HL-60 (cell line): ENCODE measurements at regions not wholly inside any gene's neighbourhood (a gene's known extent, or its start where the extent isn't known, plus 50 kb on each side); places are given as distances from the start of the nearest gene placed in this dataset.

ENCODE experiments used
- DNase-seq, 2 experiments: peaks; one replicate each; pipeline ENCODE4 v3.0.0-alpha.2; 2010 to 2020; ENCODE audit warnings: low read depth in 1 of 2, low spot score in 1 of 2
- H3K27ac ChIP-seq: fragments of 250-450 bp; sonication (Bioruptor Pico); replicated peaks from 2 replicates; pipeline ENCODE4 v1.5.1; 2020; ENCODE audit warnings: mild to moderate bottlenecking, moderate library complexity
- H3K27me3 ChIP-seq: fragments of 250-450 bp; sonication (Bioruptor Pico); 2 replicates; pipeline ENCODE4 v1.5.1; 2021; ENCODE audit warnings: mild to moderate bottlenecking, moderate library complexity; ENCODE audit not compliant: insufficient read depth, poor library complexity, severe bottlenecking
- H3K4me3 ChIP-seq: replicated peaks from 2 replicates; pipeline ENCODE4 v1.5.1; 2011; ENCODE audit warnings: mild to moderate bottlenecking, control low read depth, low read length; ENCODE audit not compliant: insufficient read depth
- GABPA ChIP-seq: IDR thresholded peaks from 2 replicates; pipeline ENCODE4 v1.6.1; 2012; ENCODE audit warnings: low read depth
- POLR2AphosphoS5 ChIP-seq: IDR thresholded peaks from 2 replicates; pipeline ENCODE4 v1.6.1; 2012; ENCODE audit warnings: low read depth
- SPI1 ChIP-seq: IDR thresholded peaks from 2 replicates; pipeline ENCODE4 v1.6.1; 2012; ENCODE audit warnings: low read depth, mild to moderate bottlenecking, borderline replicate concordance
- TF ChIP-seq, protein P1 (sequence below): IDR thresholded peaks from one replicate; pipeline ENCODE4 v1.5.1; 2011; ENCODE audit warnings: low read length, control low read depth, inconsistent platforms; ENCODE audit not compliant: insufficient read depth
- TF ChIP-seq, protein P2 (sequence below): IDR thresholded peaks from 2 replicates; pipeline ENCODE4 v1.6.1; 2012; ENCODE audit warnings: low read depth; ENCODE audit not compliant: insufficient replicate concordance

DNA sequence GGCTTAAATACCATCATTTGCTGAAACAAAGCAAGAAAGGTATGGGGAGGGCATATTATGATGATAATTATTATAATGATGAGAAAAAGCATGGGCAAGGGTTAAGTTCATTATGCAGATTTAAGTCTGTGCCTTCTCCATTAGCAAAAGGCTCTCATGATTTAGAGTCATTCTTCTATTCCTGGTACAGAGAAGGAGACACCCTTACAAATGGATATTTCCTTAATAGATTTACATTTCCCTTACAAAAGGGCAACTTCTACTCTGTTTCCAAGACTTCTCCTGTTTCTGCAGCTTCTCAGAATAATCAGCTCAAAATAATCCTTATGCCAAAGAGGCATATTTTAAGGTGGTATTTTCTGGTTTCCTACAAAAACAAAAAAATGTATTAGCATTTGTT is 121.1 kb upstream of the CAMK1G start:
- H3K27me3 ChIP-seq, result no peaks in the 10 kb centered on the region
- TF ChIP-seq, protein P1, sequence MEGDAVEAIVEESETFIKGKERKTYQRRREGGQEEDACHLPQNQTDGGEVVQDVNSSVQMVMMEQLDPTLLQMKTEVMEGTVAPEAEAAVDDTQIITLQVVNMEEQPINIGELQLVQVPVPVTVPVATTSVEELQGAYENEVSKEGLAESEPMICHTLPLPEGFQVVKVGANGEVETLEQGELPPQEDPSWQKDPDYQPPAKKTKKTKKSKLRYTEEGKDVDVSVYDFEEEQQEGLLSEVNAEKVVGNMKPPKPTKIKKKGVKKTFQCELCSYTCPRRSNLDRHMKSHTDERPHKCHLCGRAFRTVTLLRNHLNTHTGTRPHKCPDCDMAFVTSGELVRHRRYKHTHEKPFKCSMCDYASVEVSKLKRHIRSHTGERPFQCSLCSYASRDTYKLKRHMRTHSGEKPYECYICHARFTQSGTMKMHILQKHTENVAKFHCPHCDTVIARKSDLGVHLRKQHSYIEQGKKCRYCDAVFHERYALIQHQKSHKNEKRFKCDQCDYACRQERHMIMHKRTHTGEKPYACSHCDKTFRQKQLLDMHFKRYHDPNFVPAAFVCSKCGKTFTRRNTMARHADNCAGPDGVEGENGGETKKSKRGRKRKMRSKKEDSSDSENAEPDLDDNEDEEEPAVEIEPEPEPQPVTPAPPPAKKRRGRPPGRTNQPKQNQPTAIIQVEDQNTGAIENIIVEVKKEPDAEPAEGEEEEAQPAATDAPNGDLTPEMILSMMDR, result no peak
- TF ChIP-seq SPI1, result no peak
- TF ChIP-seq POLR2AphosphoS5, result no peak
- TF ChIP-seq, protein P2, sequence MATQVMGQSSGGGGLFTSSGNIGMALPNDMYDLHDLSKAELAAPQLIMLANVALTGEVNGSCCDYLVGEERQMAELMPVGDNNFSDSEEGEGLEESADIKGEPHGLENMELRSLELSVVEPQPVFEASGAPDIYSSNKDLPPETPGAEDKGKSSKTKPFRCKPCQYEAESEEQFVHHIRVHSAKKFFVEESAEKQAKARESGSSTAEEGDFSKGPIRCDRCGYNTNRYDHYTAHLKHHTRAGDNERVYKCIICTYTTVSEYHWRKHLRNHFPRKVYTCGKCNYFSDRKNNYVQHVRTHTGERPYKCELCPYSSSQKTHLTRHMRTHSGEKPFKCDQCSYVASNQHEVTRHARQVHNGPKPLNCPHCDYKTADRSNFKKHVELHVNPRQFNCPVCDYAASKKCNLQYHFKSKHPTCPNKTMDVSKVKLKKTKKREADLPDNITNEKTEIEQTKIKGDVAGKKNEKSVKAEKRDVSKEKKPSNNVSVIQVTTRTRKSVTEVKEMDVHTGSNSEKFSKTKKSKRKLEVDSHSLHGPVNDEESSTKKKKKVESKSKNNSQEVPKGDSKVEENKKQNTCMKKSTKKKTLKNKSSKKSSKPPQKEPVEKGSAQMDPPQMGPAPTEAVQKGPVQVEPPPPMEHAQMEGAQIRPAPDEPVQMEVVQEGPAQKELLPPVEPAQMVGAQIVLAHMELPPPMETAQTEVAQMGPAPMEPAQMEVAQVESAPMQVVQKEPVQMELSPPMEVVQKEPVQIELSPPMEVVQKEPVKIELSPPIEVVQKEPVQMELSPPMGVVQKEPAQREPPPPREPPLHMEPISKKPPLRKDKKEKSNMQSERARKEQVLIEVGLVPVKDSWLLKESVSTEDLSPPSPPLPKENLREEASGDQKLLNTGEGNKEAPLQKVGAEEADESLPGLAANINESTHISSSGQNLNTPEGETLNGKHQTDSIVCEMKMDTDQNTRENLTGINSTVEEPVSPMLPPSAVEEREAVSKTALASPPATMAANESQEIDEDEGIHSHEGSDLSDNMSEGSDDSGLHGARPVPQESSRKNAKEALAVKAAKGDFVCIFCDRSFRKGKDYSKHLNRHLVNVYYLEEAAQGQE, result no peak
- TF ChIP-seq GABPA, result no peak
- H3K4me3 ChIP-seq, result no peak overlapping the region
- no peak for DNase-seq
- no peak overlapping the region for H3K27ac ChIP-seq

DNA sequence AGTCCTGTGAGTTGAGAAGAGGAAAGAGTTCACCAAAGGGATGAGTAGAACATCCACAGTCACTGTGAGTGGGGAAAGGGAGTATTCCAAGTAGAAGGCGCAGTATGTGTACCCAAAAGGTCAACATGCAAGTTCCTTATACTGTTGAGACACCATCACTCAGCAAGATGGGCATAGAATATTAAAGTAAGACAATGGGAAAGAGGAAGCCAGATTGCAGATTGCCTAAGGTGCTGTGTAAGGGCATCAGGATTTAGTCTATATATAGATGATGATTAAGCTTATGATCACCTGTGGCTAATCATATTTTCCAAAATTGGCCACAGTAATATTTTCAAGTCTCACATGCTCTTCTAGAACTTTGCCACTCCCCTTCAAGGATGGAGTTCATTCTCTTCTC is 120.1 kb upstream of the CAMK1G start:
- H3K27me3 ChIP-seq, result no peaks in the 10 kb centered on the region
- H3K4me3 ChIP-seq, result no peak overlapping the region
- TF ChIP-seq, protein P1, result no peak
- TF ChIP-seq POLR2AphosphoS5, result no peak
- TF ChIP-seq SPI1, result no peak
- TF ChIP-seq GABPA, result no peak
- TF ChIP-seq, protein P2, result no peak
- H3K27ac ChIP-seq, result no peak overlapping the region
- DNase-seq, result no peak

DNA sequence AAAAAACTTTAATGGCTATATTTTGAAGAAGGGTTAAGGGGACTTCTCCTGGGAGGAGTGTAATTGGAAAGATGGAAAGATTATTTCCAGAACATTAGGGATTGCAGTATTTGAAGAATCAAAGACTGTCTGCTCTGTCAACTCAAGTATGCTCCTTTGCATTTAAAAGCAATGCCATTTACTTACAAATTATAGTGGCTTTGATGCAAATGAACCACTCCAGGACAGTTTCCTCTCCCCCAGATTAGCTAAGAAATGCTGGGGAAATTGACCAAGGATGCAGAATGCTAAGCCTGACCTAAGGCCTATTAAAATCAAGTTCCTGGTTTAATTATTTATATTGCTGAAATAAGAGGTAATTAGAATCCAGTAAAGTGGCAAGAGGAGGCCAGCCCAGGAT is 110.5 kb upstream of the CAMK1G start:
- H3K27ac ChIP-seq, result no peak overlapping the region
- TF ChIP-seq, protein P2, result no peak
- TF ChIP-seq GABPA, result no peak
- H3K4me3 ChIP-seq, result no peak overlapping the region
- no peak for DNase-seq
- no peaks in the 10 kb centered on the region for H3K27me3 ChIP-seq

DNA sequence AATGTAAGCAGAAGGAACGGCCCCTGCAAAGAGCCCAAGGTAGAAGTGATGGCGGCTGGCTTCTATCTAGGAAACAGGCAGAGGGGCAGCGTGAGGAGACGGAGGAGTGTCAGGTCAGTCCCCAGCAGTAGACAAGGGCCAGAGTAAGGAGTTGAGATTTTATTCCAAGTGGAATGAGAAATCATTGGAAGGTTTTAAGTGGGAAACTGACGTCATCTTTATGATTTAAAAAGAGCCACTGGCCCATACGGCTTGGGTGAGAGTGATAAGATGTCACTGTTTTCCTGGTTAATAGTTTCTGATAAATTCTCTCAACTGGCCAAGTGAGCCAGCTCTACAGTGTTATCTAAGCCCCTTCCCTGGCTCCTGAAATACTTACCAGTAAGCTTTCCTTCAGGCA is 103.2 kb upstream of the CAMK1G start:
- DNase-seq, result no peak
- Histone ChIP-seq H3K27ac (no peak overlapping the region), H3K4me3 (no peak overlapping the region), H3K27me3 (no peaks in the 10 kb centered on the region)
- TF ChIP-seq POLR2AphosphoS5 (no peak), SPI1 (no peak), GABPA (no peak)
- TF ChIP-seq, protein P2, result no peak
